ENCODE measurements at regions not wholly inside any gene's neighbourhood (a gene's known extent, or its start where the extent isn't known, plus 50 kb on each side); places are given as distances from the start of the nearest gene placed in this dataset.
"Not testable (repeated sequence)": the region's sequence is repeated elsewhere in the genome, so short reads cannot be mapped to it uniquely, and the experiment has no call there.

DNA sequence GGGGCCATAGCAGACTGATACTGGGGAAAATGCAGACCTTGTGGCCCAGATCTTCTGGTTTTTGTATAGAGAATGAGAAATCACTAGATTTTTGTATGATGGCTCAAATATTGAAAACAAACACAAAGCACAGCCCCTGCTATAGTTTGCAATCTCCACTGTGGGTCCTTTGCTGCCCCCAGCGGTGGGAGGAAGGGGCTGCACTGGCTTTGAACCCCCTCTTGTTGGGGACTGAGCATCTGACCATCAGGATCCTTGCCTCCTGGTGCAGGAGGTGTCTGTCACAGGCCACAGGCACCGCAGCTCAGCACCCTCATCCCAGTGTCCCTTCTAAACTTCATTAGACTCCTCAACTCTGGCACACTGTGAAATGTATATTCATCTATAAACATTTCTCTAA is 252.3 kb downstream of the BCL2L11 start:
- not testable (repeated sequence) for DNase-seq

DNA sequence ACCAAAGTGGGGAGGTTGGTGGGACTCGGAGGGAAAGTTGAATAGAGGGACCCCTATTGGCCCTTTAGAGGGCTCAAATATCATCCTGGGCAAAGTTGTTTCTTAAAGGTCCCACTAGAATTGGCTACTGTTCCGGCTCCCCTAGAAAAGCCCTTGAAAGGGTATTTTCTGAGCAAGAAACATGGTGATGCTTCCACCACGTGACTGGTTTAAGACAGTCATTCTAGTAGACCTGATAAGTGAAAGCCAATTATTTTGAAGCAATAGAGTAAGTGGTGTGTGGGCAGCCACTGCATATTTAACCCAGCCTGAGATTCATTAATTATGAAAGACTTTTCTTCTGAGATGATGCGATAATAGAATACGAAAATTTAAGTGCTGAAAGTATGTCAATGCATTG is 253.3 kb downstream of the BCL2L11 start:
- not testable (repeated sequence) for DNase-seq

DNA sequence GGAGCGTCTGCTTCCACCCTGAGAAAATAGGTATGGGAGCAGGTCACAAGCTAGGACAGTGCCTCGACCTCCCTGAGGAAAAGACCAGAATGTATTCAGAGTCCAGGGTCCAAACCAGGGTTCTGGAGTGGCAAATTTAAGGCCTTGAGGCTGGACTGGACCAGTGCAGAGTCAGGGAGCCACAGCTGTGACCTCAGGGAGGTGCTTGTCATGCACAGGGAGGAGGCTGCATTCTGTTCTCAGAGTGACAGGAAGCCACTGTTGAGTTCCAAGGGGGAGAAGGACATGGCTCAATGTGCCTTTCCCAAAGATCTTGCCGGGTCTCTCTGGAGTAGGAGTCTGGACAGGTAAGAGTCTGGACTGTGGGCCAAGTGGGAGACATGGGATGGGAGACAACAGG is 254.0 kb downstream of the BCL2L11 start:
- DNase-seq, result not testable (repeated sequence)

DNA sequence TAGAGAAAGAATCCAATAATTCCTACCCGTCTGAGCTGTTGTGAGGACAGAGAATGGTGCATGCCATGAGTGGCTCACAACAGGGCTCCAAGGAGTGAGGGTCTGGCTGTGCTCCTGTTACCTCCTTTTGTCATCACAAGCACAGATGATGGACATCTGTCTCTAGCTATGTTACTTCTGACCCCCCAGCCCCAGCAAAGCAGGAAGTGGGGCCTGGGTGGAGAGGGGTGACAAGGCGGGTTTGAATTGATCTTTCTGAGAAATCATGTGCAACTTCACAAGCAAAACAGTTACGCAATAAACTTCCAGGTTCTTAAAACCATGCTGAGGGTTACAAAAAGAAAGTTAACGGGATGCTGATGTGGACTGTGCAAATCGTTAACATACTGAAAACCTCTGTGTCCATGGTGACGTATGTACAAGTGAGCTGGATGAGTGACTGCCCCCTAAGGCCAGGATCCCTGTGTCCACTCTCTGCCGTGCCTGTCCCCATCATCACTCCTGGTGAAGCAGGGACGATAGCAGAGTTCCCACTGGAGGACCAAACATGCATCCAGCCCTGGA is 254.7 kb downstream of the BCL2L11 start:
- peak in 1 of 2 donors; percentile 23 for DNase-seq

DNA sequence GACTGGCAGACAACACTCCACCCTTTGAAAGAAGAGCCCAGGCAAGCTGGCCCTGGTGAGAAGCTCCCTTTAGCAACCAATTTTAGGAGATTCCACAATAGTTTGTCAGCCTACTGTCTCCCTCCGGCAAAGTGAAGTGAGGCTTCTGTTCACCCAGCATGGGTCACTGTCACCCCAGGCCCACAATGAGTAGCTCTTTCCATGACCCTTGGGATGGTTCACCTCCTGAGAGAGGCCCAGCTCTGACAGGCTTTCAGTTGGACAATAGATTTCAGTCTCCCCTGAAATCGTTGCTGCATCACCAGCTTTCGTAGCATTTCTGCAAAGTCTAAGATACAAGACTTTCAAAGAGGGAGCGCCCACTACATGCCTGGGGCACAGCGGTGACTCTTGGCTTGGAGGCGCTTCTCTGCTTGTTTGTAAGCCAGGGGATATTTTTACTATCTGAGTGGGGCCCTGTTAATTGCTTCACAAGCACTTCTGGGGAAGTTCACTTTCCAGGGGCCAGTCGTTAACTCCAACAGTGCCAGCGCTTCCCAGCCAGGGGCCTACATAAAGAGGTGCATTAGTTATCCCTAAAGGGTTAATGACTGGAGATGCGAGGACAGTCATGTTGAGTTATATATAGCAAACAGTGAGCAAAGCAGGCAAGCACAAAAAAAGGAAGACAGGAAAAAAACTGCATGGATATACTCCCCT is 255.7 kb downstream of the BCL2L11 start:
- DNase-seq, result not testable (repeated sequence)

DNA sequence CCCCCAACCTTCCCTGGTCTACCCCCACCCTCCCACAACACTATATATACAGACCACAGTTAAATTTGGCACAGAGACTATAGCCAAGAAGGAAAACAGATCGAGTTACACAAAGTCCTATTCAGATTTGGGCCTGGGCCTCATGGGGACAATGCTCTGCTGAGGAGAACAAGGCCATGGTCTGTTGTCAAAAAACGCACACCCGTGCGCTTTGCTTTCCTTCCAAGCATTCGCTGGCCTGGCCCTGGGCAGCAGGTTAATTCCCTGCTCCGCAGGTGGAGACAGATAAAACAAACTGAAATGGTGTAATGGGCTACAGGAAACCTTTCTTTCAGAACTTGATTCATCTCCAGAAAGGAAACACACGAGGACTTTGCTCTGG is 256.2 kb downstream of the BCL2L11 start:
- not testable (repeated sequence) for DNase-seq

DNA sequence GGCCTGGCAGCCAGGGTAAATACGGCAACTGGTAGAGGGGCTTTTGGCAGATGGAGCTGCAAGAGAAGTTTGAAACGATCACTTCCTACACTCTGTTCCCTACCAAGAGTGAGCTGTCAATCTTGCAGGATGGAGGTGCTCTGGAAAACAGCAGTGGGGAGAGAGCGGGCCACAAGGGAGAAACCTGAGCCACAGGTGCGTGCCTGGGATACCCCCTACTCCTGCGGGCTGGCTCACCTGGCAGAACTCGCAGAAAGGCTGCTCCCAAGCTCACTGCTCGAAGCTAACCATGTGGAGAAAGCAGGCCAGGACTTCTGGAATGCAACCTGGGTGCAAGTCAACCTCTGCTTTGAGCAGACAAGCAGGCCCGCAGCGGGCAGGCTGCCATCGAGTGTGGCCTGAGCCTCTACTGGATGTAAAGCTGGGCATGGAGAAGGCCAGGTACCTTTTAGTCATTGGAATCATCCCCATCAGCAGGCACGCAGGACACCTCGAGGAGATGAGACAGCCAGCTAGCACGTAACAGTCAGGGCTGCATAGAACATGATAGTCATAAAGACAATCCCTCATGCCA is 256.8 kb downstream of the BCL2L11 start:
- DNase-seq, result not testable (repeated sequence)

DNA sequence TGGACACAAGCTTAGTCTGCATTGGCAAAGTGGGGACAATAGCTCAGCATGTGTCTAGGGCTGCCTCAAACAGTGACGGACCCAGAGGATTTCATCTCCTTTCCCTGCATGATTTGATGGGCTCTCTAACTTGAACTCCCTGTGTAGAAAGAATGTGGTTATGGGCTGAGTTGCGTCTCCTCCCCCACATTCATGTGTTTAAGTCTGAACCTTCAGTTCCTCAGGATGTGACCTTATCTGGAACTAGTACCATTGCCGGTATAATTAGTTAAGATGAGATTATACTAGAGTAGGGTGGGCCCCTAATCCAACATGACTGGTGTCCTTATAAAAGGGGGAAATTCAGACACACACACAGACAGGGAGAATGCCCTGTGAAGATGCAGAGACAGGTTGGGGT is 257.6 kb downstream of the BCL2L11 start:
- not testable (repeated sequence) for DNase-seq

DNA sequence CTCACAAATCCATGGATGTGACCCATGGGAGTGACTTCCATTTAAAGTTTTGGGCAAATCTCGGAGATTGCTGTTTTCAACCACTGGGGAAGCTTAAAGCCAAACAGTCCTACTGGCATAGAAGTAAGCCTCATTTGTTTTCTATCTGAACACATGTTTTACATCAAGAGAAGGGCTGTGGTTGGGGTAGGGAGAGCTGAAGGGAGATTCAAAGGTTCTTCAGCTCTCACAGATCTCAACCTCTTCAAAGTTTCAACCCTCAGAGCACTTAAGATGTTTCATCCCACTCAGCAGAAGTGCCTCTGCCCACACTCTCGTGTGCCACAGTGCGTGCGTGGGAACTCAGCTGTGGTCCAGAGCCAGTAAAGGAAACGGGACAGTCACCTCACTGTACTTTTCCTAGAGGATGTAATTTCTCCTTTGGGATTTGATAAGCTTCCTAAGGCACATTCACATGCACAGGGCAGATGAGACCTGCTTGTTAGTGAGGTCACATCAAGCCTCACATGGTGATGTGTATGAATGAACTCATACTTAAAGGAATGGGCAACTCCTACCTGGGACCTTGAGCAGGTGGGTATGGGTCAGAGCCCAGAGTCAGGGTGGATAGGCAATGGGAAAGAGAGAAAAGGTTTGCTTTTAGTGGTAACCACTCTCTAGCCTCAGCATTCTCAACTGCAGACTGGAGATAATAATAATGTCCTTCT is 260.2 kb downstream of the BCL2L11 start:
- DNase-seq, result peak in 1 of 2 donors; percentile 16

DNA sequence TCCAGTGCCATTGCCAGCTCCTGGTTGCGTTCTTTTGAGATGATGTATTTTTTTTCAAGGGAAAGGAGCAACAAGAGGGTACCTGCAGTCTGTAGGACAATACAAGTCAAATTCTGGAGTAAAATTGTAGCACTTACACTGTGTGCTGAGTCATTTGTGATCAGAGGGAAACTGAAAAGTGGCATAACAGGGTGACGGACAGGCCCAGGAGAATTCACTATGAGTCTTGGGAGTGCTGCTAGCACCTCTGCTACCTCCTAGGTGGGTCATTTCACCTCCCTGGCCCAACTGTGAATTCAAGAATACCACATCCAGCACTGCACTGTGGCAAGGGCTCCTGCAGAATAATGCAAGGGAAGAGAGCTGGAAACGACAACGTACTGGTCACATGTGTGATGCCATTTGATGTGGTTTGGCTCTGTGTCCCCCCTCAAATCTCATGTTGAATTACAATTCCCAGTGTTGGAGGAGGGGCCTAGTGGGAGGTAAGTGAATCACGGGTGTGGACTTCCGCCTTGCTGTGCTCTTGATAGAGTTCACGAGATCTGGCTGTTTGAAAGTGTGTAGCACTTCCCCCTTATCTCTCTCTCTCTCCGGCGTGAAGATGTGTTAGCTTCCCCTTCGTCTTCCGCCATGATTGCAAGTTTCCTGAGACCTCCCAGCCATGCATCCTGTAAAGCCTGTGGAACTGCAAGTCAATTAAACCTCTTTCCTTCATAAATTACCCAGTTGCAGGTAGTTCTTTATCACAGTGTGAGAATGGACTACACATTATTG is 261.0 kb downstream of the BCL2L11 start:
- not testable (repeated sequence) for DNase-seq

DNA sequence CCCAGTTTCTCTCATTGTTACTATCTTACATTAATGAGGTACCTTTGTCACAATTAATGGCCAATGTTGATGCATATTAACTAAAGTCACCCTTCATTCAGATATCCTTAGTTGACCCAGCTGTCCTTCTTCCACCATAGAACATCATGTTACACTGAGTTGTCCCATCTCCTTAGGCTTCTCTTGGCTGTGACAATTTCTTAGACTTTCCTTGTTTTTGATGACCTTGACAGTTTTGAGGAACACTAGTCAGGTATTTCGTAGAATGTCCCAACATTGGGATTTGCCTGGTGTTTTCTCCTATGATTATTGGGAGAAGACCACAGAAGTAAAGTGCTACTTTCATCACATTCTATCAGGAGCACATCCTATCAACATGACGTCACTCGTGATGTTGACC is 261.8 kb downstream of the BCL2L11 start:
- DNase-seq, result not testable (repeated sequence)

DNA sequence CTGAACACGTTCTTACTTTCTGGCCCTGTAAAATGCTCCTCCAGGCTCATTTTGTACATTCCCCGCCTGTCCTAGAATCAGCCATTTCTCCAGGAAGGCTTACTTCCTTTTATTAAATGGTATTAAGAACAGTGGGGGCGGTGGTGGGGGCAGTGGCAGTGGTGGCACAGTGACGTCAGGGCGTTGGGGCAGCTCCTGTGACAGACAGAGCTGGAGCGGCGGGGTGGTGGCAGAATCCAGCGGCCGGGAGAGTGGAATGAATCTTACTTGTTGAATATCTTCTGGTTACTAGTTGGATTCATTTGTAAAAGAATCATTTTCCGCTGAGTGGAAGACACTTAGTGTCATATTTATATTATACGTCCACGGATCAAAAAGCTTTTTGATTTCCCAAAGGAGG is 262.6 kb downstream of the BCL2L11 start:
- not testable (repeated sequence) for DNase-seq

DNA sequence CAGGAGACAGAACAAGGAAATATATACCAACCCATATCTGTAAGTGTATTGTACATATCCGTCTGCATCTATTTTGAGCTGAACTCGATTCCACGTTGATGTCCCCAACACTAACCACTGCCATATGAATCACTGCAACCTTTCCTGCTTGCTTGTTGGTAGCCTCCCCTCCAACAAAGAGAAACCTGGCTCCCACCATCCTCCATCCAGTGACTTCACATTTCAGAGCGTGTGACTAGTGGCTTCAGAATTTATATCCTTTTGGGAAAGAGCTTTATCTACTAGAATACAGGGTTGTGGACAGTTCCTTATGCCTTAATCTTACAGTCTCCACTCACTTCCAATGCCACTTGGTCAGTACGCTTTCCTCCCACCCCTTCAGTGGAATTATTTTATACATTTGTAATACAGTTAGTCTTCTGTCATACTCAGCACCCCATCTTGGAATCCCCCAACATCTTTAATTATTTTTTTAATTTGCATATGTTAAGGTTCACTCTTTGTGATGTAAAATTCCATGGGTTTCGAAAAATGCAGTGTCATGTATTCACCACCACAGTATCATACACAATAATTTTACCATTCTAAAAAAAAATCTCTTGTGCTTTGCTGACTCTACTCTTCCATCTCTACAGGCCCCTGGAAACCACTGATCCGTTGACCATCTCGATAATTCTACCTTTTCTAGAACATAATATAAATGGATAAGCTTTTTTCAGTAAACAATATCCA is 264.7 kb downstream of the BCL2L11 start:
- not testable (repeated sequence) for DNase-seq

DNA sequence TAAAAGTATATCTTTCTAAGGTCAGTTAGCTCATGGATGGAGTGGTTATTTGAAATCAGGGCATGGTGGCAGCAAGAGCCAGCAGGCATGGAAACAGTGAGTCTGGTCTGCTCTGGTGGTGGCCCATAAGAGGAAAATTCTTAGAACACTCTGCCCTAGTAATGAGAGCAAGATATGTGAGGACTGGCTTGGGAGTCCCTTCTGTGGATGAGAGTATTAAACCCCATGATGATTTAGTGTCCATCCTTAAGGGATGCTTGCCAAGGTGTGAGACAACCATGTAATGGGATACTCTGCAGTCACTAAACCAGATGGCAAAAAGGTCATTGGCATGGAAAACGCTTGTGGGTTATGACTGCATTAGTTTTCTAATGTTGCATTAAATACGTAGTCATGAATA is 269.9 kb downstream of the BCL2L11 start:
- not testable (repeated sequence) for DNase-seq

DNA sequence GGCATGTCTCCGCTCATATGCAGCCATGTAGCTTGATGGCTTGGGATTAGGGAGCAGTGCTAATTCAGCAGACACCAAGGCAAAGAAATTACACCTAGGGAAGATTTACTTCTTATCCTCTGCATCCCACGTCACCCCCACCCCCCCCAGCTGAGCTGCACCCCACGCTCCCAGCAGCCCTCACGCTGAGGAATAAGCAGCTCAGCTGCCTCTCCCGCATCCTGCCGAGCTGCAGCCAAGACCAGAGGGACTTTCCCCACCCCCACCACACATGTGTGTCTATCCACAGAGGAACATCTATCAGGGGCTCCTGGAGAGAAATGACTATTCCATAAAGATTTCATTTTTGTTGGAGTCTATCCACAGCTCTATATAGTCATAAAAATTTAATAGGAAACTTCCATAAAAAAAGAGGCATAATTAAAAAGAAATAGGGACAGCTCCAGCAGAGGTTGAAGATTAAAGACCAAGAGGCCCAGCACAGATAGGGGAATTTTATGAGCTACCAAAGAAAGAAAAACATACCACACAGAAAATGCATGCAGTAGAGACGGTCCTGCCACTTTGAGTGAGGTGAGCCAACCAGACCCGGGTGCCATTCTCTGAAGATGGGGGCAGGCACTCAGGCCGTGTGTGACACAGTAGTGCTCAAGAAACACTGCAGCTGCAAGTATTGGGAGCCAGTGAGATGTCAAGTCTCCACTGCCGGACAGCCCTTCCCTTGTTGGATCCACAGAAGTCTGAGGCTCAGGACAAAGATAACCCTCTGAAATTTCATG is 274.8 kb downstream of the BCL2L11 start:
- DNase-seq, result peak in 1 of 2 donors; percentile 49

DNA sequence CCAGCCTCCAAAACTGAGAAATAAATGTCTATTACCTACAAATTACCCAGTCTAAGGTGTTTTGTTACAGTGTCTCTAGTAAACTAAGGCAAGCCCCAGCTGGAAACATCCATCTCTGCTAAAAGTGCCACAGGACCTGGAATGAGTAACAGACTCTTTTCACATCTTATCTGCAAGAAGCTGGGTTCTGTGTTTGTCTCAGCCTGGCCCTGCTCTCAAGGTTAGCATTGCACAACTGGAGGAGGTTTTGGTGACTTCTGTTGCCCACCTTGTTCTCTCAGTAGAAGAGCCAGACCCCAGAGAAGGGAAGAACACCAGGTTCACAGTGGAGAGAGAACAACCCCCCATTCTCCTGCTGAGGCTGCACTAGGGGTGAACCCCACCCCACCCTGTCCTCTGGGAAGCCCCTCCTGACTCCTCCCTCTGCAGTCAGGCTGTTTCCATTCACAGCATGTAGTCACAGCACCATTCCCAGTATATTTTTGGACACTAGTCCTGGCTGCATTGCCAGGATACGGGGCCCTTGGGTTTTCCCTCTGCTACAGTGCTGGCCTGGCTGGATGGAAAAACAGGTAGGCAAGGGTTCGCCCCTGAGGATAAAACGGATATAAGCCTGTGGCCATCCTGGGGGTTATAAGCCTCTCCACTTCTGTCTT is 280.0 kb downstream of the BCL2L11 start:
- not testable (repeated sequence) for DNase-seq

DNA sequence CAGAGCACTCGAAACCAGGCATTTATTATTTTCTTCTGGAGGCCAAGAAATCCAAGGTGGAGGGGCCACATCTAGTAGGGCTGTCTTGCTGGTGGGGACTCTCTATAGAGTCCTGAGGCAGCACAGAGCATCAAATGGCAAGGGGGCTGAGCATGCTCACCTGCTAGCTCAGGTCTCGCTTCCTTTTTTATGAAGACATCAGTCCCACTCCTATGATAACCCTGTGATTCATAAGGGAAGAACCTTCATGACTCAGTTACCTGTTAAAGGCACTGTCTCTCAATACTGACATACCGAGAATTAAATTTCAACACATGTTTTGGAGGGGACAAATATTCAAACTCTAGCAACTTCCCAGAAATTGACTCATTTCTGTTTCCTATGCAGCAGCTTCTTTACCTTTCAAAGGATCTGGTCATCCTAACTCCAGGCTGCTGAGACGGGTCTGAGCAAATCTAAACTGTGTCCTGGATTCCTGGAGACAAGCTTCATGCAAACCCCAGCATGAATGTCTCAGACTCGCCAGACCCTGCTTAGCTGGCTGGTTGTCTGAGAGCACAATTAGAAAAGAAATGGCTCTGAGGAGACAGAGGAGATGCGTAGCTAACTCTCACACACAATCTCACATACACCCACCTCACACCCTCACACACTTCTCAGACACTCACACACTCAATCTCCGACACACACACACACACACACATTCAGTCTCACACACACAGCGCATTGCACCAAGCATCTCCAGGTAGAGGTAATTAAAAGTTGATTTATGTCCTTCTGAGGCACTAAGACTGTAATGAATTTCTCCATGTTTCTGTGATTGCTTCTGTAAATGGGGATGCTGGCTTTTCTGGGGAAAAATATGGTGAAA is 280.8 kb downstream of the BCL2L11 start:
- not testable (repeated sequence) for DNase-seq

DNA sequence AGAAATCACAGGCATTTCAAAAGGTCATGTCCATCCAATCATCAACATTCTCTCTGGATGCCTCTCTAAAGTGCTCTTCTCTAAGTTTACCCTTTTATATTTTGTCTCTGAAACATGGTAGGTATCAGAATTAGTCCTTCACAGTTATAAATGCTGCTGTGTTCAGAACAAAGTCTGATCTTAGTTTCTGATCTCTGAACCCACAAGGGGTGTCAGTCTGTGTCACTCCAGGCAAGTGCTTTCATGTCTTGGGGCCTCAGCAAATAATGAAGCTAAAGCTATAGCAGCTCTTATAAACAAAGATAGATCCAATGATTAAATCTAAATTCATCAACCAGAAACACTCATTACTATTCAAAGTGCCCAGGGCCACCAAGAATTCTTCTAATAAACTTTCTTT is 281.7 kb downstream of the BCL2L11 start:
- not testable (repeated sequence) for DNase-seq

DNA sequence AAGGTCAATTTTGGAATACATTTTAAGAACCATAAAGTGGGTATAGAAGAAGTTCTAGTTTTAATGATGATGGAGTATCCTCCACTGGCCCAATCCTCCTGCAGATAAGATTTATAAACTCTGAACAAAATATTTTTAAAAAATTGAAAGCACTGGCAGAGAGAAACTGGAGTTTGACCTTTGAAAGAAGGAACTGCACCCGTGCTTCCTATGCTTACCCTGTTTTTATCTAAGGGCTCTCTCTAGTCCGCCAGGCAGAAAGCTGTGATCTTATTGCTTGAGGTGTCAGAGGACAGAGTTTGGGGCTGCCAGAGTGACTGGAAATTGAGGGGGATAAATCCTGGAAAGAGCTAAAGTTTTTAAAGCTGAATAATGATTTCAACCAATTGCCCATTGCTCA is 282.6 kb downstream of the BCL2L11 start:
- DNase-seq, result not testable (repeated sequence)

DNA sequence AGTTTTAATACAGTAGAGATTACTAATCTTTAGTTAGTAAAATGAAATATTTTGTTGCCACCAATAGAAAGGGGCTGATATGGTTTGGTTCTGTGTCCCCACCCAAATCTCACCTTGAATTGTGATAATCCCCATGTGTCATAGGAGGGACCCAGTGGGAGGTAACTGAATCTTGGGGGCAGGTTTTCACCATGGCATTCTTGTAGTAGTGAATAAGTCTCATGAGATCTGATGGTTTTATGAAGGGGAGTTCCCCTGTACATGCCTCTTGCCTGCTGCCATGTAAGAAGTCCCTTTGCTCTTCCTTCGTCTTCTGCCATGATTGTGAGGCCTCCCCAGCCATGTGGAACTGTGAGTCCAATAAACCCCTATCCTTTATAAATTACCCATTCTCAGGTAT is 285.9 kb downstream of the BCL2L11 start:
- not testable (repeated sequence) for DNase-seq
